GM12801 (cell line): ENCODE measurements at regions not wholly inside any gene's neighbourhood (a gene's known extent, or its start where the extent isn't known, plus 50 kb on each side); places are given as distances from the start of the nearest gene placed in this dataset.

ENCODE experiments used
- CTCF ChIP-seq: IDR thresholded peaks from one replicate; pipeline ENCODE4 v1.5.1; 2011; ENCODE audit warnings: control low read depth; ENCODE audit not compliant: insufficient read length; ENCODE audit errors: extremely low read depth

- TF ChIP-seq CTCF = no peak
These were observed 53.8 kb upstream of the MRPS22 start for GRCh38 chr3:139289860-139290524.

GRCh38 chr3:139291276-139292051 is 52.4 kb upstream of the MRPS22 start:
- no peak for TF ChIP-seq CTCF

- no peak for TF ChIP-seq CTCF
These were observed 51.6 kb upstream of the MRPS22 start for GRCh38 chr3:139292192-139292591.

- TF ChIP-seq CTCF = no peak
These were observed 50.8 kb upstream of the MRPS22 start for GRCh38 chr3:139292711-139293664.

GRCh38 chr3:139293665-139294023 is 50.2 kb upstream of the MRPS22 start:
- TF ChIP-seq CTCF = no peak
